IgD-negative memory B cell (primary cell): ENCODE measurements at regions not wholly inside any gene's neighbourhood (a gene's known extent, or its start where the extent isn't known, plus 50 kb on each side); places are given as distances from the start of the nearest gene placed in this dataset.
"Not testable (repeated sequence)": the region's sequence is repeated elsewhere in the genome, so short reads cannot be mapped to it uniquely, and the experiment has no call there.

Experiments
- H3K27ac Mint-ChIP-seq, 3 donors: one replicate each; pipeline ENCODE4 v1.8.0; 2020 to 2022; ENCODE audit warnings: mild to moderate bottlenecking in 3 of 3, mixed read lengths in 3 of 3, moderate library complexity in 1 of 3
- H3K27me3 Mint-ChIP-seq: one replicate; pipeline ENCODE4 v1.8.0; 2021; ENCODE audit warnings: mixed read lengths
- H3K36me3 Mint-ChIP-seq: one replicate; pipeline ENCODE4 v1.8.0; 2020; ENCODE audit warnings: mild to moderate bottlenecking, mixed read lengths
- H3K4me1 Mint-ChIP-seq, 3 donors: one replicate each; pipeline ENCODE4 v1.8.0; 2020 to 2022; ENCODE audit warnings: mixed read lengths in 3 of 3, mild to moderate bottlenecking in 1 of 3
- H3K4me3 Mint-ChIP-seq, 4 donors: one replicate each; pipeline ENCODE4 v1.8.0; 2020 to 2022; ENCODE audit warnings: mild to moderate bottlenecking in 4 of 4, mixed read lengths in 4 of 4, moderate library complexity in 3 of 4
- H3K9me3 Mint-ChIP-seq, 3 donors: one replicate each; pipeline ENCODE4 v1.8.0; 2020 to 2021; ENCODE audit warnings: mixed read lengths in 3 of 3, mild to moderate bottlenecking in 1 of 3

DNA sequence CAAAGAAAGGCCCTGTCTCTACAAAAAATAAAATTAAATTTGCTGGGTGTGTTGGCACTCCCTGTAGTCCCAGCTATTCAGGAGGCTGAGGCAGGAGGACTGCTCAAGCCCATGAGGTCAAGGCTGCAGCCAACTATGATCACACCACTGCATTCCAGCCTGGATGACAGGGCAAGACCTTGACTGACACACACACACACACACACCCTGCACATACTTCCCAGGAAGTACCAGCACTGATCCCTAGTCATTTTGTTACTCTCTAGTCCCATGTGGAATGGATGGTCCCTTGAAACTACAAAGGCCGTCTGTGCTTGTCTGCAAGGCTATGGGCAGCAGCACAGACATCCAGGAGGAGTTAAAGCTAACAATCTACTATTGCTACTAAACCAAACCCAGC, 59.7 kb upstream of the CYP2D6 start:
- Mint-ChIP-seq H3K4me1 (peaks cover 10 to 48% (median 32%) of the 10 kb centered on the region in 3 donors), H3K27me3 (no peaks in the 10 kb centered on the region), H3K27ac (peak overlapping the region in 1 of 3 donors; percentile 59), H3K9me3 (no peaks in the 10 kb centered on the region), H3K36me3 (no peaks in the 10 kb centered on the region), H3K4me3 (no peak overlapping the region)

DNA sequence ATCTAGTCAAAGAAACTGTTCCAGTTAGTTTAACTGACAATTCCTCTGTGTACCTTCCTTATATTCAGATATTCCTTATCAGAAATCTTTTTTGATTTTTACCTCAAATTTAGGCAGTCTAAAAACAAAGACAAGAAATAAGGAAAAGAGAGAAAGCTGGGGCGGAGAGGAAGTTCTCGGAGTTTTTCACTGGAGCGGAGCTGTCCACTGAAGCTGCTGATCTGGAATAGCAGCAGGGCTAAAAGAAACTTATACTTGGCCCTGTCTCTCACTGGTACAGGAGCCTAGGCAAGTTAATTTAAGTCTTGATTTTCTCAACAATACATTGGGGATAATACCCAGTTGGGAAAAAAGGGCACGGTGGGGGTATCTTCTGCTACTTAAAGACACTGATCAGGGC, 59.2 kb upstream of the CYP2D6 start:
- H3K27ac Mint-ChIP-seq: no peak overlapping the region

DNA sequence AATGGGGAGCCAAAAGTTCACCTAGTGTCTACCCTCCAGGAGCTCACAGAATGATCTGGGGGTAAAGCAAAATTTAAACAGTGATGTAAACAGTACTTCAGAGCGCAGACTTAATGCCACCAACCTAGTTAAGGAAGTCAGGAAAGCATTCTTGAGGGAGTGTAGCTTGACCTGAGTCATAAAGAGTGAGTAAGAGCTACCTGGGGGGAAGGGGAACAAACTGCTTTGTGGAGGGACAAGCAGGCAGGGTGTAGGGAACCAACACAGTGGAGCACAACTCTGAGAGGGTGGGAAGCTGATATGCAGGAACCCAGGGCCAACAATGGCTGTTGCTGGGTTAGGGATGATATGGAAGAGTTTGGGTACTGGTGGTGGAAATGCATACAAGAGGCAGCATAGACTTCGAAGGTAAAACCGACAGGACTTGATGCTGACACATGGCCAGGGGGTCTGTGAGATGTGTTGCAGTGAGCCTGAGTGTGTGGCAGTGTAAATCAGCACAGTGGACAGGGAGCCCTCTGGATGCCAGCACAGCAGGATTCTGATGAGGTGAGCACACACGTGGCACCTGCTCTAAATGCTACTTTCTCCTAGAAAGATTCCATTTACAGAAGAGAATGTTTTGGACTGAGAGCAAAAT, 58.3 kb upstream of the CYP2D6 start:
- Mint-ChIP-seq H3K36me3 (no peaks in the 10 kb centered on the region), H3K27ac (peak overlapping the region in 1 of 3 donors; percentile 2), H3K9me3 (no peaks in the 10 kb centered on the region), H3K27me3 (no peaks in the 10 kb centered on the region), H3K4me3 (no peak overlapping the region), H3K4me1 (peaks cover 13 to 45% (median 39%) of the 10 kb centered on the region in 3 donors)

More for the DNA sequence above, 59.2 kb upstream of the CYP2D6 start:
- H3K4me1 Mint-ChIP-seq: peaks cover 8 to 46% (median 33%) of the 10 kb centered on the region in 3 donors
- no peaks in the 10 kb centered on the region for H3K9me3 Mint-ChIP-seq
- H3K4me3 Mint-ChIP-seq: no peak overlapping the region
- H3K36me3 Mint-ChIP-seq: no peaks in the 10 kb centered on the region
- no peaks in the 10 kb centered on the region for H3K27me3 Mint-ChIP-seq

GRCh38 chr22:42187646-42188045, 57.0 kb upstream of the CYP2D6 start:
- Mint-ChIP-seq H3K36me3 (no peaks in the 10 kb centered on the region), H3K4me1 (peaks cover 24 to 44% (median 42%) of the 10 kb centered on the region in 3 donors), H3K9me3 (no peaks in the 10 kb centered on the region), H3K27ac (no peak overlapping the region), H3K27me3 (no peaks in the 10 kb centered on the region), H3K4me3 (no peak overlapping the region)

- Mint-ChIP-seq H3K9me3 (no peaks in the 10 kb centered on the region), H3K27me3 (no peaks in the 10 kb centered on the region), H3K4me1 (peaks cover 28 to 44% (median 42%) of the 10 kb centered on the region in 3 donors), H3K4me3 (no peak overlapping the region), H3K36me3 (no peaks in the 10 kb centered on the region), H3K27ac (no peak overlapping the region)
Measured at GRCh38 chr22:42185915-42186439, 55.4 kb upstream of the CYP2D6 start.

DNA sequence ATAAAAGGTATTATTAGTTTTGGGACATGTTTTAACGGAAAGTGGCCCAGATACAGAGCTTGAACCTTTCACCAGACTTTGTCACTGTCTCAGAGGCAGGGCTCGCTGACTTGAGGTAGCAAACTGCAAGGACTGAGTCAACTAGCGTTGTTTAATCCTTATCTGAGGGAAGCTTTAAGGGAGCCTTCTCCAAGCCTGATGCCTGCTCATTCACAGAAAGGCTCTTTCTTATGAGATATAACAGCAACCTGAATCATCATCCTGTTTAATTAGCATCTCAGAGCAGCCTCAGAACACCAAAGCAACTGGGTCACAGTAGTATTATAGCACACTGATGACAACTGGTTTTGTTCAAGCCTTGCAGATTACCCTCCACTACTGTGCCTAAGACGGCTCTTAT, 54.2 kb upstream of the CYP2D6 start:
- Mint-ChIP-seq H3K27me3 (no peaks in the 10 kb centered on the region), H3K4me3 (no peak overlapping the region), H3K36me3 (no peaks in the 10 kb centered on the region), H3K27ac (no peak overlapping the region), H3K4me1 (peaks cover 32 to 45% (median 42%) of the 10 kb centered on the region in 3 donors), H3K9me3 (no peaks in the 10 kb centered on the region)

DNA sequence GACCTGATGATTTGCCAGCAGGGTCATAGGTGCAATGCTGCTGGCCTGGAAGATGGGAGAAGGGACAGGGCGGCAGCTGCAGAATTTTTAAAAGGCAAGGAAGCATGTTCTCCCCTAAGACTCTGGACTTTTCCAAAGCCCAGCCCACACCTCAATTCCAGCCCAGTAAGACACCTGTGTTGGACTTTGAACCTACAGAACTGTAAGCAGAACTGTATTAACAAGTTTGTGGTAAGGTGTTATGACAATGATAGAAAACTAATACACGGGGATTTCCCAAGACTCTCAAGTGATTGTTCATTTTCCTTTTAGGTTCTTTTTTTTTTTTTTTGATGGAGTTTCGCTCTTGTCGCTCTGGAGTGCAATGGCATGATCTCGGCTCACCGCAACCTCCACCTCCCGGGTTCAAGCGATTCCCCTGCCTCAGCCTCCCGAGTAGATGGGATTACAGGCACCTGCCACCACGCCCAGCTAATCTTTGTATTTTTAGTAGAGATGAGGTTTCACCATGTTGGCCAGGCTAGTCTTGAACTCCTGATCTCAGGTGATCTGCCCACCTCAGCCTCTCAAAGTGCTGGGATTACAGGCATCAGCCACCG, 53.0 kb upstream of the CYP2D6 start:
- H3K27me3 Mint-ChIP-seq, H3K36me3 Mint-ChIP-seq, H3K9me3 Mint-ChIP-seq: not testable (repeated sequence)
- H3K4me1 Mint-ChIP-seq: peaks cover 29 to 45% (median 42%) of the 10 kb centered on the region in 3 donors
- peak overlapping the region in 2 of 3 donors; percentile 32 to 63 for H3K27ac Mint-ChIP-seq
- peak overlapping the region in 1 of 4 donors; percentile 63 for H3K4me3 Mint-ChIP-seq

DNA sequence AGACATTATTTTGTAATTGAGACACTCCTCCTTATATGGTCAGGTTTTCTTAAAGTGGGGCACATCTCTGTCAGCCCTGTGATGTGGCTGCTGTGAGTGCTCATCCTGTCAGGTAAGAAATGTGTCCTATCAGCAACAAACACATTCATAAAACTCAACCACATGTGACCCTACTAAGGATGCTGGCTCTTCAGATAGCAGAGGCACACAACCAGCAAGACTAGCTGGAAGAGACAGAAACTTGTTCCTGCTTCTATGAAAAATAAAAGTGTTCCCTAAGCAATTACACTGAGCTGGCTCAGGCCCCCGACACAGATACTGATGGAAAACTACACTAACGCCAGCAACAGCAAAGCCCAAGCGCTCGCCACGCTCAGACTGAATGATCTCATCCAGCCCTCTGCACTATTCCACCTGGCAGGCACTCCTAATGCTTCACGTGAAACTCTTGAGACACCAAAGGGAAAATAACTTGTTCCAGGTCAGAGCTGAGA, 49.8 kb upstream of the CYP2D6 start:
- H3K4me1 Mint-ChIP-seq: peaks cover 23 to 34% (median 29%) of the 10 kb centered on the region in 3 donors
- H3K36me3 Mint-ChIP-seq: peaks cover 3% of the 10 kb centered on the region
- H3K4me3 Mint-ChIP-seq: no peak overlapping the region
- peak overlapping the region in 2 of 3 donors; percentile 41 to 78 for H3K27ac Mint-ChIP-seq
- no peaks in the 10 kb centered on the region for H3K27me3 Mint-ChIP-seq
- H3K9me3 Mint-ChIP-seq: no peaks in the 10 kb centered on the region
